HCT116 (cell line): ENCODE measurements at regions not wholly inside any gene's neighbourhood (a gene's known extent, or its start where the extent isn't known, plus 50 kb on each side); places are given as distances from the start of the nearest gene placed in this dataset.

Source experiments
- EZH2 ChIP-seq: fragments of 200-600 bp; sonication (generic); IDR thresholded peaks from 2 replicates; pipeline ENCODE4 v1.6.1; 2017; ENCODE audit warnings: antibody characterized with exemption, mixed run types
- EZH2phosphoT487 ChIP-seq: fragments of 200-600 bp; IDR thresholded peaks from 2 replicates; pipeline ENCODE4 v1.6.1; 2018; ENCODE audit warnings: antibody characterized with exemption, borderline replicate concordance
- POLR2A ChIP-seq: IDR thresholded peaks from 2 replicates; pipeline ENCODE4 v1.7.0; 2011; ENCODE audit warnings: borderline replicate concordance; ENCODE audit not compliant: insufficient read depth, insufficient read length; ENCODE audit errors: extremely low read depth
- SIN3A ChIP-seq: IDR thresholded peaks from 2 replicates; pipeline ENCODE4 v1.6.1; 2012; ENCODE audit warnings: low read depth
- ZNF274 ChIP-seq: fragments of 200-500 bp; sonication (Bioruptor generic); IDR thresholded peaks from 2 replicates; pipeline ENCODE4 v1.6.1; 2014; ENCODE audit warnings: mild to moderate bottlenecking, low read depth, low read length, inconsistent platforms
- TF ChIP-seq, protein P1 (sequence below), 3 experiments: fragments of 200-600 bp in 1 of 3; sonication (generic) in 1 of 3; IDR thresholded peaks in 2 of 3; conservative IDR thresholded peaks in 1 of 3; 2 replicates each; pipeline ENCODE4 v1.5.1; 2012 to 2017; ENCODE audit warnings: low read depth in 2 of 3, low read length in 2 of 3, antibody characterized with exemption in 1 of 3, borderline replicate concordance in 1 of 3, control low read depth in 1 of 3, mild to moderate bottlenecking in 1 of 3, mixed read lengths in 1 of 3, mixed run types in 1 of 3, moderate library complexity in 1 of 3; ENCODE audit not compliant: insufficient read depth in 1 of 3
- TF ChIP-seq, protein P2 (sequence below): IDR thresholded peaks from 2 replicates; pipeline ENCODE4 v1.6.1; 2012

DNA sequence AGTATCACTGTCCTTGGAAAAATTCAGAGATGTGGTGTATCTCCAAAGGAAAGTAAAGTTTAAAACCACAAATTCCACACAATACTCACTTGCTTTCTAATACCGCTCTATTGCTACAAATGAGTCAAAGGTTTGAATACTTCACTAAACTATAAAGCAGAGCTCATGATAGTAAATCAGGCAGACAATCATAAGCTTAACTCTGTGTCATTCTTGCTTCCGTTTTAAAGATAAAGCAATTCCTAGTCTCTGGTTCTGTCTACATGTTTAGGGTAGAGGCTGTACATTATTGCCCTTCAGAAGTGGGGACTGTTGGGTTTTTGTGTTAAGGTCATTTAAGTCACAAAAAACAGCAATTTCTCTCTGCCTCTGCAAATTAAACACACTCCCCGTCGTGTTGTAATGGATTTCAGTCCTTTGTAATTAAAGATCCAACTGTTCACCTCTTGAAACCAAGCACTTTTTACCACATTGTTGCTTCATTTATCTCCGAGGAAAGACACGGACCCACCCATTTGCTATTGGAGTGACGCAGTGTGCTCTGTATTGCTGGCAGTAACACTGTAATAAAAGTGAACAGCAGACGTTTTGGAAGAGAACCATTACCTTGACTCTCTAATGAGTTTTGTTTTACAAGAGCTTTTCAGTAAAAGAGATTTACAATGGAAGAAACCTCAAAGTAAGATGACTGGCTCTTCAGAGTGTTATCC is 83.1 kb upstream of the CNTNAP4 start:
- TF ChIP-seq, protein P1, sequence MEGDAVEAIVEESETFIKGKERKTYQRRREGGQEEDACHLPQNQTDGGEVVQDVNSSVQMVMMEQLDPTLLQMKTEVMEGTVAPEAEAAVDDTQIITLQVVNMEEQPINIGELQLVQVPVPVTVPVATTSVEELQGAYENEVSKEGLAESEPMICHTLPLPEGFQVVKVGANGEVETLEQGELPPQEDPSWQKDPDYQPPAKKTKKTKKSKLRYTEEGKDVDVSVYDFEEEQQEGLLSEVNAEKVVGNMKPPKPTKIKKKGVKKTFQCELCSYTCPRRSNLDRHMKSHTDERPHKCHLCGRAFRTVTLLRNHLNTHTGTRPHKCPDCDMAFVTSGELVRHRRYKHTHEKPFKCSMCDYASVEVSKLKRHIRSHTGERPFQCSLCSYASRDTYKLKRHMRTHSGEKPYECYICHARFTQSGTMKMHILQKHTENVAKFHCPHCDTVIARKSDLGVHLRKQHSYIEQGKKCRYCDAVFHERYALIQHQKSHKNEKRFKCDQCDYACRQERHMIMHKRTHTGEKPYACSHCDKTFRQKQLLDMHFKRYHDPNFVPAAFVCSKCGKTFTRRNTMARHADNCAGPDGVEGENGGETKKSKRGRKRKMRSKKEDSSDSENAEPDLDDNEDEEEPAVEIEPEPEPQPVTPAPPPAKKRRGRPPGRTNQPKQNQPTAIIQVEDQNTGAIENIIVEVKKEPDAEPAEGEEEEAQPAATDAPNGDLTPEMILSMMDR (IDR thresholded peaks at IDR 0.05 in 2 of 3, conservative IDR thresholded peaks at IDR 0.05 in 1 of 3; ENCODE audit: borderline replicate concordance in 1 of 3, insufficient read depth in 1 of 3, low read depth in 2 of 3, low read length in 2 of 3): no peak
- TF ChIP-seq EZH2 (no peak), ZNF274 (no peak), EZH2phosphoT487 (no peak), SIN3A (no peak), POLR2A (no peak)
- TF ChIP-seq, protein P2, sequence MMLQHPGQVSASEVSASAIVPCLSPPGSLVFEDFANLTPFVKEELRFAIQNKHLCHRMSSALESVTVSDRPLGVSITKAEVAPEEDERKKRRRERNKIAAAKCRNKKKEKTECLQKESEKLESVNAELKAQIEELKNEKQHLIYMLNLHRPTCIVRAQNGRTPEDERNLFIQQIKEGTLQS: no peak
